Uterus (tissue), 3 donors: ENCODE measurements at regions not wholly inside any gene's neighbourhood (a gene's known extent, or its start where the extent isn't known, plus 50 kb on each side); places are given as distances from the start of the nearest gene placed in this dataset.

Source experiments
- DNase-seq, 2 donors: peaks; one replicate each; pipeline ENCODE4 v3.0.0-alpha.2; 2019 to 2020
- H3K27ac ChIP-seq, 2 donors: fragments of 200-600 bp; sonication (generic); 1 replicate in 1 of 2; 2 replicates in 1 of 2; pipeline ENCODE4 v1.5.1; 2016 to 2018
- H3K27me3 ChIP-seq, 2 donors: fragments of 200-600 bp; sonication (generic); one replicate each; pipeline ENCODE4 v1.5.1; 2018 to 2019; ENCODE audit warnings: control low read depth in 1 of 2
- H3K36me3 ChIP-seq, 2 donors: fragments of 200-600 bp; sonication (generic); one replicate each; pipeline ENCODE4 v1.5.1; 2019; ENCODE audit warnings: control low read depth in 1 of 2
- H3K4me1 ChIP-seq, 2 donors: fragments of 200-600 bp; sonication (generic); one replicate each; pipeline ENCODE4 v1.5.1; 2018 to 2019; ENCODE audit warnings: control low read depth in 1 of 2
- H3K4me3 ChIP-seq, 2 donors: fragments of 200-600 bp; sonication (generic); 1 replicate in 1 of 2; 2 replicates in 1 of 2; pipeline ENCODE4 v1.5.1; 2018 to 2019; ENCODE audit warnings: mild to moderate bottlenecking in 1 of 2
- H3K9me3 ChIP-seq, 2 donors: fragments of 200-600 bp; sonication (generic); one replicate each; pipeline ENCODE4 v1.5.1; 2019; ENCODE audit warnings: control low read depth in 1 of 2
- POLR2A ChIP-seq, 2 donors: fragments of 450-650 bp; IDR thresholded peaks; one replicate each; pipeline ENCODE4 v1.6.1; 2016; ENCODE audit warnings: antibody characterized with exemption in 2 of 2, mild to moderate bottlenecking in 1 of 2, moderate library complexity in 1 of 2
- intact Hi-C: fragments of 100-400 bp; cut with DNase I; formaldehyde crosslinking; loops from one replicate; pipeline ENCODE4 v1.15.1; 2023; ENCODE audit warnings: low total_unique reads
- TF ChIP-seq, protein P1 (sequence below), 4 experiments: fragments of 200-600 bp in 2 of 4; fragments of 450-650 bp in 2 of 4; sonication (generic) in 2 of 4; IDR thresholded peaks; one replicate each; pipeline ENCODE4 v1.5.1; 2016 to 2019; ENCODE audit warnings: antibody characterized with exemption in 4 of 4, mild to moderate bottlenecking in 2 of 4, moderate library complexity in 1 of 4
- donor health status: DM: yes; HTN: yes; CAD: no.

DNA sequence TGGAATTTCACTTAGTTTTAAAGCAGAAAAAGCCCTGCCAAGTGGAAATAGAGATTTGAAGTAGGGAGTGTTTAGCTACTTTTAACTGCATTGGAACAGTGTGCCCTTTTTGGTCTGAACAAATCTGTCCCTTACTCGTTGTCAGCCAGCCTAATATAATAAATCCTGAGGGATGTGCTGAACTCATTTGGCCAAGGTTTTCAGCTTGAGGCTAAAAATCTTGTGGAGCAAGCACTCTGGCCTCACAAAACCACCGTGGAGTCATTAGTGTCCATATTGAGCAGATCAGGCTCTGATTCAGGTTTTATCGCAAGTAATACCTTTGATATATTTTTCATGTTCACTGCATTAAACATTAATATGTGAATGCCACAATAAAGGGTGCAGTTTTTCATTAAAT is 383.5 kb downstream of the FRK start:
- intact Hi-C loops: no loop called here
- no peak for DNase-seq
- no peaks in the 10 kb centered on the region for H3K4me1 ChIP-seq
- no peak overlapping the region for H3K27ac ChIP-seq
- no peak for TF ChIP-seq POLR2A (IDR thresholded peaks at IDR 0.05)
- TF ChIP-seq, protein P1, sequence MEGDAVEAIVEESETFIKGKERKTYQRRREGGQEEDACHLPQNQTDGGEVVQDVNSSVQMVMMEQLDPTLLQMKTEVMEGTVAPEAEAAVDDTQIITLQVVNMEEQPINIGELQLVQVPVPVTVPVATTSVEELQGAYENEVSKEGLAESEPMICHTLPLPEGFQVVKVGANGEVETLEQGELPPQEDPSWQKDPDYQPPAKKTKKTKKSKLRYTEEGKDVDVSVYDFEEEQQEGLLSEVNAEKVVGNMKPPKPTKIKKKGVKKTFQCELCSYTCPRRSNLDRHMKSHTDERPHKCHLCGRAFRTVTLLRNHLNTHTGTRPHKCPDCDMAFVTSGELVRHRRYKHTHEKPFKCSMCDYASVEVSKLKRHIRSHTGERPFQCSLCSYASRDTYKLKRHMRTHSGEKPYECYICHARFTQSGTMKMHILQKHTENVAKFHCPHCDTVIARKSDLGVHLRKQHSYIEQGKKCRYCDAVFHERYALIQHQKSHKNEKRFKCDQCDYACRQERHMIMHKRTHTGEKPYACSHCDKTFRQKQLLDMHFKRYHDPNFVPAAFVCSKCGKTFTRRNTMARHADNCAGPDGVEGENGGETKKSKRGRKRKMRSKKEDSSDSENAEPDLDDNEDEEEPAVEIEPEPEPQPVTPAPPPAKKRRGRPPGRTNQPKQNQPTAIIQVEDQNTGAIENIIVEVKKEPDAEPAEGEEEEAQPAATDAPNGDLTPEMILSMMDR (IDR thresholded peaks at IDR 0.05): no peak
- no peaks in the 10 kb centered on the region for H3K36me3 ChIP-seq
- no peaks in the 10 kb centered on the region for H3K9me3 ChIP-seq
- no peak overlapping the region for H3K4me3 ChIP-seq
- no peaks in the 10 kb centered on the region for H3K27me3 ChIP-seq

DNA sequence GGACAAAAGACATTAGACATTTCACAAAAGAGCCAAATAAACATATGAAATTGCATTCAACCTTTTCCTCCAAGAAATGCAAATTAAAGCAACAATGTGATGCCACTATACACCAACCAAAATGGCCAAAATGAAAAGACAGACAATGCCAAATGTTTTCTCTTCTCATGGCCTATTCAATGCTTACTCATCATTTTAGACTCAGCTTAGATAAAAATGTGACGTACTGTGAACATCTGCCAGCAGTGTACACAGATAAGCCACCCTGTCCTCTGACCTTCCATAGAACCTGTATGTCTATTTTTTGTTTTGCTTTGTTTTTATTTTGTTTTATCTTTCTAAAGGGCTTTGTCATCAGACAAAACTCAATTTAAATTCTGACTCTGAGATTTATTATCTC is 385.2 kb downstream of the FRK start:
- TF ChIP-seq POLR2A (IDR thresholded peaks at IDR 0.05): no peak
- TF ChIP-seq, protein P1 (IDR thresholded peaks at IDR 0.05): no peak
- Histone ChIP-seq H3K9me3 (no peaks in the 10 kb centered on the region), H3K4me3 (no peak overlapping the region), H3K27ac (no peak overlapping the region), H3K4me1 (no peaks in the 10 kb centered on the region), H3K36me3 (no peaks in the 10 kb centered on the region), H3K27me3 (no peaks in the 10 kb centered on the region)
- intact Hi-C loops: no loop called here
- no peak for DNase-seq

DNA sequence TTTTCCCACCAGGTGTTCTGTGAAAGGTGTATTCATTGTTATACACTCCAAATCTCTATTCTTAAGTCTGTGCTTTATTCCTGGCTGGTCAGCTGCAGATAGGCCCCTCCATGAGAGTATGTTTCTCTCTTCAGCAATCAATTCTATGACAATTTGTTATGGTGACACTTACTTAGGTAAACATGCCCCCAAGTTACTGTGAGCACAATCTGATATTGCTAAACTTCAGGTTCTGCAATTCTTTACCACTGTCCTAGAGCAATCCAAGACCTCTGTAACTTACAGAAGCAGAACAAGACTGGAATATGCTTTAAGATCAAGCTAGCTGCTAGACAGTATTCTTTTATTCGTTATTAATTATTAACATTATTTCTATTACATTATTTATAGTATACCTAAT is 391.9 kb downstream of the FRK start:
- Histone ChIP-seq H3K27ac (no peak overlapping the region), H3K4me3 (no peak overlapping the region)
- intact Hi-C loops: no loop called here

DNA sequence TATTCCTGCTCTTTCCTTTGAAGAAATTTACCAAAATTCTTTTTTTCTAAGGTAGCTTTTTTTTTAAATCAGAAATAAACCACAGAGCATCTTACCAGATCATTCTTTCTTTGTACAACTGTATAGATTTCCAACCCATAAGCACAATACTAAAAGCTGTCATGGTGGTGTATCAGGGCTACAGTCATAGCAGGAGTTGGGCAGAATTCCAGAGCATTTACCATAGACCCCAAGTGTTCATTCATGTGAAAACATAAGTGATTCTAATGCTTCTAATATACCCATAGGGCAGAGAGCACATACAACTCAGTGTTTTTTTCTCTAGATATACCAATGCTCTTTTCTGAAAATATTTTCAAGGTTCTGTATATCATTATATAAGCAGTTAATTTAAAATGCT is 392.5 kb downstream of the FRK start:
- H3K9me3 ChIP-seq: no peaks in the 10 kb centered on the region
- no peaks in the 10 kb centered on the region for H3K27me3 ChIP-seq
- intact Hi-C loops: no loop called here

More for the DNA sequence above, 391.9 kb downstream of the FRK start:
- no peak for DNase-seq
- Histone ChIP-seq H3K27me3 (no peaks in the 10 kb centered on the region), H3K9me3 (no peaks in the 10 kb centered on the region), H3K4me1 (no peaks in the 10 kb centered on the region), H3K36me3 (no peaks in the 10 kb centered on the region)
- TF ChIP-seq, protein P1 (IDR thresholded peaks at IDR 0.05): no peak
- TF ChIP-seq POLR2A (IDR thresholded peaks at IDR 0.05): no peak

DNA sequence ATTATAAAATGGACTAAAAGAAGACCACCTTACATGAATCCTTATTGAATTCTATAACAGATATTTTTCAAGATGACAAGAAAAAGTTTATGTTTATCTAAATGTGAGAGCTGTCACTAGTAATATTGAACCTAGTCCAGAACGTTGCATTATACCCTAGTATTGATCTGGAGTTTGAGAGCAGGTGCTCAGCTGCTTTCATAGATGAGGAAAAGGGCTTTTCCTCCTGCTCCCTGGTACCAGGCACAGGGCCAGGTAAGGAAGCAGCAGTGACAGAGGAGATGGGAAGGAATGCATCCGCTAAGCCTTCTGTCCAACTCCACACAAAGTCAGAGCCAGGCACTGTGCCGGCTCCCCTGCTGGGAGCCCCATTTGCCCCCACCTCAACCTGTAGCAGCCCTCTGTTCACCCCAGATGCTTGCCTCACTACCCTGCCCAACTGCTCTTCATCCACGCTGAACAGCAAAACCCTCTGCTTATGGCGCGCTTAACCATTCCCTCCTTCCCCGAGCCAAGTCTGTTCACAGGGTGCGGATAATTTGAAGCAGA is 393.1 kb downstream of the FRK start:
- intact Hi-C loops: no loop called here
- Histone ChIP-seq H3K27ac (no peak overlapping the region), H3K4me1 (no peaks in the 10 kb centered on the region), H3K9me3 (no peaks in the 10 kb centered on the region), H3K36me3 (no peaks in the 10 kb centered on the region), H3K4me3 (no peak overlapping the region), H3K27me3 (no peaks in the 10 kb centered on the region)
- no peak for DNase-seq
- TF ChIP-seq, protein P1 (IDR thresholded peaks at IDR 0.05): no peak
- no peak for TF ChIP-seq POLR2A (IDR thresholded peaks at IDR 0.05)

More for the DNA sequence above, 392.5 kb downstream of the FRK start:
- Histone ChIP-seq H3K4me3 (no peak overlapping the region), H3K36me3 (no peaks in the 10 kb centered on the region), H3K27ac (no peak overlapping the region), H3K4me1 (no peaks in the 10 kb centered on the region)
- no peak for DNase-seq
- TF ChIP-seq, protein P1 (IDR thresholded peaks at IDR 0.05): no peak
- no peak for TF ChIP-seq POLR2A (IDR thresholded peaks at IDR 0.05)
